ENCODE measurements at regions not wholly inside any gene's neighbourhood (a gene's known extent, or its start where the extent isn't known, plus 50 kb on each side); places are given as distances from the start of the nearest gene placed in this dataset.
A peak's percentile ranks its signal among the peaks of the same experiment; 100 is the strongest.

GRCh38 chr5:146947181-146947941 lies 68.8 kb upstream of the PPP2R2B start:
- TF ChIP-seq, protein P1, sequence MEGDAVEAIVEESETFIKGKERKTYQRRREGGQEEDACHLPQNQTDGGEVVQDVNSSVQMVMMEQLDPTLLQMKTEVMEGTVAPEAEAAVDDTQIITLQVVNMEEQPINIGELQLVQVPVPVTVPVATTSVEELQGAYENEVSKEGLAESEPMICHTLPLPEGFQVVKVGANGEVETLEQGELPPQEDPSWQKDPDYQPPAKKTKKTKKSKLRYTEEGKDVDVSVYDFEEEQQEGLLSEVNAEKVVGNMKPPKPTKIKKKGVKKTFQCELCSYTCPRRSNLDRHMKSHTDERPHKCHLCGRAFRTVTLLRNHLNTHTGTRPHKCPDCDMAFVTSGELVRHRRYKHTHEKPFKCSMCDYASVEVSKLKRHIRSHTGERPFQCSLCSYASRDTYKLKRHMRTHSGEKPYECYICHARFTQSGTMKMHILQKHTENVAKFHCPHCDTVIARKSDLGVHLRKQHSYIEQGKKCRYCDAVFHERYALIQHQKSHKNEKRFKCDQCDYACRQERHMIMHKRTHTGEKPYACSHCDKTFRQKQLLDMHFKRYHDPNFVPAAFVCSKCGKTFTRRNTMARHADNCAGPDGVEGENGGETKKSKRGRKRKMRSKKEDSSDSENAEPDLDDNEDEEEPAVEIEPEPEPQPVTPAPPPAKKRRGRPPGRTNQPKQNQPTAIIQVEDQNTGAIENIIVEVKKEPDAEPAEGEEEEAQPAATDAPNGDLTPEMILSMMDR (conservative IDR thresholded peaks at IDR 0.05): peak; percentile 45
- no peak for TF ChIP-seq ZFX (IDR thresholded peaks at IDR 0.05)

All from C4-2B (cell line).